ENCODE measurements at regions not wholly inside any gene's neighbourhood (a gene's known extent, or its start where the extent isn't known, plus 50 kb on each side); places are given as distances from the start of the nearest gene placed in this dataset.

DNA sequence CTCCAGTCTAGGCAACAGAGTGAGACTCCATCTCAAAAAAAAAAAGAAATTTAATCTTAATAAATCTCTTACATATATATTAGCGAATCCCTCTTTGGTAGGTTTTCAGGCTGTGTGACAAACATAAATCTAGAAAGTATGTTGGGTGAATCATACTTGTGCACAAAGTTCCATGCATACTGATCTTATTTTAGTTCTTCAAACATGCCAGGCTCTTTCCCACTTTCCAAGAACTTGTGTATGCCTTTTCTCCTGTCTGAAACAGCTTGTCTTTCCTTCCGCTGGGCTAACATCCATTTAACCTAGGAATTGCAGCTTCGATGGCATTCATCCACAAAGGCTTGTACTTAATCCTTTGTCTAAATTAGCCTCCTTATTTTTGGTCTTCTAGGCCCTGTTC lies 156.6 kb upstream of the CASK start:
- H3F3A ChIP-seq (ENCODE audit: insufficient read depth, low read length) = no peaks in the 10 kb centered on the region
- H3K9me3 ChIP-seq (ENCODE audit: low read length) = no peaks in the 10 kb centered on the region
- no peak overlapping the region for H3K4me2 ChIP-seq (ENCODE audit: low read length)
- H3K36me3 ChIP-seq (ENCODE audit: insufficient read depth, low read length) = no peaks in the 10 kb centered on the region
- H3K27me3 ChIP-seq (ENCODE audit: insufficient read depth, low read length) = no peaks in the 10 kb centered on the region
- no peaks in the 10 kb centered on the region for H3K4me1 ChIP-seq (ENCODE audit: insufficient read depth, low read length, severe bottlenecking)
- no peak overlapping the region for H3K27ac ChIP-seq (ENCODE audit: low read depth, low read length, poor library complexity, severe bottlenecking)
- TF ChIP-seq EZH2 (IDR thresholded peaks at IDR 0.05; ENCODE audit: borderline replicate concordance, low read length) (no peak), CTCF (IDR thresholded peaks at IDR 0.05; ENCODE audit: low read length) (no peak)
- no peak overlapping the region for H3K4me3 ChIP-seq (ENCODE audit: low read depth, low read length, poor library complexity, severe bottlenecking)
- H3K79me2 ChIP-seq (ENCODE audit: insufficient read depth, low read length) = no peaks in the 10 kb centered on the region
- H3K9me2 ChIP-seq (ENCODE audit: low read depth, low read length) = no peaks in the 10 kb centered on the region
- no peak overlapping the region for H2AFZ ChIP-seq (ENCODE audit: low read length)
- H4K20me1 ChIP-seq (ENCODE audit: insufficient read depth, low read length) = no peaks in the 10 kb centered on the region
- H3K9ac ChIP-seq (ENCODE audit: low read length) = no peak overlapping the region

GRCh38 chrX:42077675-42078074 lies 154.3 kb upstream of the CASK start:
- Histone ChIP-seq H3K9me3 (ENCODE audit: low read length) (no peaks in the 10 kb centered on the region), H3K9ac (ENCODE audit: low read length) (no peak overlapping the region), H3K27ac (ENCODE audit: low read depth, low read length, poor library complexity, severe bottlenecking) (no peak overlapping the region), H3K36me3 (ENCODE audit: insufficient read depth, low read length) (no peaks in the 10 kb centered on the region), H3K4me1 (ENCODE audit: insufficient read depth, low read length, severe bottlenecking) (no peaks in the 10 kb centered on the region), H3K4me3 (ENCODE audit: low read depth, low read length, poor library complexity, severe bottlenecking) (no peak overlapping the region), H3K79me2 (ENCODE audit: insufficient read depth, low read length) (no peaks in the 10 kb centered on the region), H3K9me2 (ENCODE audit: low read depth, low read length) (no peaks in the 10 kb centered on the region), H4K20me1 (ENCODE audit: insufficient read depth, low read length) (no peaks in the 10 kb centered on the region), H3F3A (ENCODE audit: insufficient read depth, low read length) (no peaks in the 10 kb centered on the region), H3K27me3 (ENCODE audit: insufficient read depth, low read length) (no peaks in the 10 kb centered on the region), H2AFZ (ENCODE audit: low read length) (no peak overlapping the region), H3K4me2 (ENCODE audit: low read length) (no peak overlapping the region)
- TF ChIP-seq EZH2 (IDR thresholded peaks at IDR 0.05; ENCODE audit: borderline replicate concordance, low read length) = no peak
- TF ChIP-seq CTCF (IDR thresholded peaks at IDR 0.05; ENCODE audit: low read length) = no peak

GRCh38 chrX:42075032-42075431 lies 151.7 kb upstream of the CASK start:
- H3K4me3 ChIP-seq (ENCODE audit: low read depth, low read length, poor library complexity, severe bottlenecking) = no peak overlapping the region
- no peaks in the 10 kb centered on the region for H3K9me2 ChIP-seq (ENCODE audit: low read depth, low read length)
- no peaks in the 10 kb centered on the region for H3K27me3 ChIP-seq (ENCODE audit: insufficient read depth, low read length)
- no peaks in the 10 kb centered on the region for H3K4me1 ChIP-seq (ENCODE audit: insufficient read depth, low read length, severe bottlenecking)
- no peaks in the 10 kb centered on the region for H3K9me3 ChIP-seq (ENCODE audit: low read length)
- no peak overlapping the region for H3K27ac ChIP-seq (ENCODE audit: low read depth, low read length, poor library complexity, severe bottlenecking)
- H3K9ac ChIP-seq (ENCODE audit: low read length) = no peak overlapping the region
- H2AFZ ChIP-seq (ENCODE audit: low read length) = no peak overlapping the region
- no peaks in the 10 kb centered on the region for H3K79me2 ChIP-seq (ENCODE audit: insufficient read depth, low read length)
- H3K4me2 ChIP-seq (ENCODE audit: low read length) = no peak overlapping the region
- H3K36me3 ChIP-seq (ENCODE audit: insufficient read depth, low read length) = no peaks in the 10 kb centered on the region
- H3F3A ChIP-seq (ENCODE audit: insufficient read depth, low read length) = no peaks in the 10 kb centered on the region
- no peak for TF ChIP-seq EZH2 (IDR thresholded peaks at IDR 0.05; ENCODE audit: borderline replicate concordance, low read length)
- no peak for TF ChIP-seq CTCF (IDR thresholded peaks at IDR 0.05; ENCODE audit: low read length)
- no peaks in the 10 kb centered on the region for H4K20me1 ChIP-seq (ENCODE audit: insufficient read depth, low read length)

Measured in OCI-LY1 (cell line).